ENCODE measurements at regions not wholly inside any gene's neighbourhood (a gene's known extent, or its start where the extent isn't known, plus 50 kb on each side); places are given as distances from the start of the nearest gene placed in this dataset.

DNA sequence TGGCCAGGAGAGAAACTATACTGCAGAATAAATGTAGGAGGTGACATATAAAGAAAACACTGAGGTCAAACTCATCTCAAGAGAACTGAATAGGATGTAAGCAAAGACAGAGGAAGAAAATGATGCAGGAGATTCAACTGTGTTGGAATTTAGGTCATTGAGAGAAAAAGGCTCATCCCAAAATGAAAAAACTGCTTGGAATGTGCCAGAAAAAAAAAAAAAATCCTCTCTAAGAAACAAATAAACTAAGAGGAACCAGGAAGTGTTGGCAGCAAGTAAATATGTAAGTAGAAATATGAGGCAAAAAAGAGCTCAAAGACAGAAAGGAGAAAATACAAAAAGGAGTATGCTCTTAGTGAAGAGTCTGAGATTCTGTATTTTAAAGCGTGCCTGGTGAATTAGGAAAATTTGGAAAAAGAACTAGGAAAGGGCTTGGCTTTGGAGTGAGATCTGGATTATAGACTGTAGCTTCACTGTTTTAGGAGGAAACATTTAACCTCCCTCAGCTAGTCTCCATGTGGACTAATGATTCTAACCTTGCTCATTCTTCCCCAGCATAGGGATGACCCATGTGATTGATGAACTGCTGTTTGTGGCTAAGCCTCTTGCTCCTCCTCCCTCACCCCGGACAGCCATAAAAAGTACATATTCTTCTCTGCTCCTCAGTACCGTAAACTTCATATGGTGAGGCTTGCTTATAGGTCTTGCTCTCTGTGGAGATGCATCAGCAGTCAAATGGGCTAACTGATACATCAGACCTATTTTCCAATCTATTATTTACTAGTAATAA lies 185.6 kb upstream of the POU5F2 start:
- no peak for DNase-seq

DNA sequence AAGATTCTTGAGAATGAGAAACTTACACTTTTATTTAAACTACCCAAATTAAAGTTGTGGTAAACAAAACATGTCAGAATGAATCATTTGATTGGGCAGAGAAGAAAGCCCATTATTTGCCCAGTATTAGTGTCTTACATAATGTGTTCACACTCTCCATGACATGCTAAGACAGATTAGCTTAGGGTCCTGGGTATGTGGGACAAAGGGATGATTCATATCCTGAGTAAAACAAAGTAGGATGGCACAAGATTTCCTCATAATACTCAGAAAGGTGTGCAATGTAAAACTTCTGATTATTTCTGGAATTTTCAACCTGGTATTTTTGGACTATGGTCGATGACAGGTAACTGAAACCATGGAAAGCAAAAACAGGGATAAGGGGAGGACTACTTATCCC lies 183.9 kb upstream of the POU5F2 start:
- no peak for DNase-seq

DNA sequence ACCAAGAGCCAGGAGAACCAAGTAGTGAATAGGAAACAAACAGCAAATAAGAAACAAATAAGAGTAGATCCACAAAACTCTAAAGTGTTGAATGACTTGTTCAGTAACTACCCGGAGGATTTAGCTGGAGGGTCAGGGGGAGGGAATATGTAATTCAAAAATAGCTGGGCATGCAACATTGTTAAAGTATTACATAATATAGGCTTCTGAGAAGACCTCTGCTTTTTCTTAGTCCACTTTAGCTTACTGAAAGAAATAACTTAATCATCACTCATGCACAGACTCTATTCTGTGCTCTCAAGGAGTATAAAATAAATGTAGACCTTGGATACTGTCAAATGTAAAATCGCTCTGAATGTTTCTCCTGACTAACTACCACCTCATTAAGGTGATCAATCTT lies 183.2 kb upstream of the POU5F2 start:
- DNase-seq: no peak

DNA sequence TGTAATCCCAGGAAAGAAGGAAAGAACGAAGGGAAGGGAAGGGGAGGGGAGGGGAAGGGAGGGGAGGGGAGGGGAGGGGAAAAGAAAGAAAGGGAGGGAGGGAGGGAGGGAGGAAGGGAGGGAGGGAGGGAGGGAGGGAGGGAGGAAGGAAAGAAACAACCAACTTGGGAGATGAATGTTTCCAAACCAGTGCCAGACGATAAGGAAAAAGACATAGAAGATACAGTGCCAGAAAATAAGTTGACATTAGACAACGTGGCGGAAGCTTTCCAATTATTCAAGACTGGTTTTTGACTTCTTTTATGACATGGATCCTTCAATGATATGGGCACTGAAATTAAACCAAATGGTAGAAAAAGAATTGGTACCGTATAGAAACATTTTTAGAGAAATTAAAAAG lies 181.2 kb upstream of the POU5F2 start:
- no peak for DNase-seq

DNA sequence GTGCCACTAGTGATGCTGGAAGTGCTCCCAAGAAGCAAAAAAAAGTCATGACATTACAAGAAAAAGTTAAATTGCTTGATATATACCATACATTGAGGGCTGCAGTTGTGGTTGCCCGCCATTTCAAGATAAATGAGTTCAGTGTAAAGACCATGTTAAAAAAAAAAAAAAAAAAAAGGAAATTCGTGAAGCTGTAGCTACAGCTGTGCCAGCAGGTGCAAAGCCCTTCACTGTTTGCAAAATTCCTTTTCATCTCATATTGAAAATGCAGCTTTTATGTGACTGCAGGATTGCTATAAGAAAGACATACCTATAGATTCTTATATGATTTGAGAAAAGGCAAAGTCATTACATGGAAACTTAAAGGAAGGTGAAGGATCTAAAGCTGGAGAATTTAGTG lies 179.6 kb upstream of the POU5F2 start:
- DNase-seq: no peak

DNA sequence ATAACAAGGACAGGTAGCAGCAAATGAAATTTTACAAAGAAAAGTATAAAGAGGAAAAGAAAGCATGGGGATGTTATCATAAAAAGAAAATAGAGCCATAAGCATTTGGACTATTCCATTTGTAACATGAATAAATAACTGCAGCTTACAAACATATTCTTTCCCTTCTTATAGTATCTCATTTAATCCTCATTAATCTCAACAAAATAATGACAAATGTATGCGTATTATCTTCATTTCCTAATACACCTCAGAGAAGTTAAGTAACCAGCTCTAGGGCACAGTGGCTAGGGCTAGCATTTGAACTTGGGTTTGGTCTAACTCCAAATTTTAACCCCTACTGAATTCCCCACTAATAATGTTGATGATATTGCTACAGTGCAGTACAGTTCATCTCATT lies 175.5 kb upstream of the POU5F2 start:
- DNase-seq: no peak

DNA sequence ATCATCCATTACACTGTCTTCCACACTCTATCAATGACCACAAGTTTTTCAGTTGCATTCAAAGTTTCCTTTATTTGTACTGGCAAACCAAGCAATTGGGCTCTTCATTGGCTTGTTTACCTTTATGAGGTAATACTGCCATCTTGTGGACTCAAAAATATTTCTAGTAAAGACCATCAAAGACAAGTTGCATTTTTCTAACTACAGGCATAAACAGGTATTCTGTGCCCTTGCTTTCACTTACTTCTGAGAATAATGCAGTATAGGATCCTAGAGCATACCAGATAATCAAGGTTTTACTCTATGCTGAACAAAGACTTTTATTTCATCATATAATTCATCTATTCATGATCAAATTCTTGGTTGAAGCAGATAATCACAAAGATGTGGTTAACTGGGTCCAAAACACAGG lies 173.7 kb upstream of the POU5F2 start:
- peak in 2 of 6 experiments; percentile 13 to 38 for DNase-seq

DNA sequence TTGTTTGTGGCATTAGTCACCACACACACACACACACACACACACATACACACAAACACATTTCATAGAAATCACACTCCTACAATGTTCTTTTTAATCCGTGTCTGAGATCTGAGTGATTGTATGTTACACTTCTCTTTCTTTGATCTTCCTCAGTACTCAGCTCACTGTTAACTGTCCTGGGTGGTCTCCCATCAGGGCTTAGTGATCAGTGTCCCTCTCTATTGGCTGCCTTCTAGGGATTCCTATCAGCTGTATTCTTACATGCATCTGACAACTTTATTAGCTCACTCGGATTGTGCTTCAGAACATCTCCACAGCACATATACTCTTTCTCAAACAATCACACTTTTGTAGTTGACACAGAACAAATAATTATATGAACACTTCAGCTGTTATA lies 170.2 kb upstream of the POU5F2 start:
- DNase-seq: no peak

DNA sequence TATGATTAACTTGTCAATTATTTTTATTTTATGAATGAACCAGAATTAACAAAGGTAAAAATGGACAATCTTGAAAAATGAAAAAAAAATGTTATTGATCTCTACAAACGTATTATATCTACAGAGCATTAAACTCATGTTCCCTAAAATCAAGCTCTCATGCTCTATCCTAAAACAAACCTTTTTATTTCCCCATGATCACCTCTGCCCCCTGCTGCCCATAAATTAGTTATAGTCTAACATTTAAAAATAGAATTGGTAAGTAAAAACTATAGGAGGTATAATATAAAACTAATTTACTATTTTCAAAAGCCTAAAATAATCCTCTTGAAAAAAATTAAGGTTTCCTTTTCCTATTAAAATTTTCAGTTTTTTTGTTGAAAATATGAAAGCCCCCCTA lies 168.0 kb upstream of the POU5F2 start:
- no peak for DNase-seq

DNA sequence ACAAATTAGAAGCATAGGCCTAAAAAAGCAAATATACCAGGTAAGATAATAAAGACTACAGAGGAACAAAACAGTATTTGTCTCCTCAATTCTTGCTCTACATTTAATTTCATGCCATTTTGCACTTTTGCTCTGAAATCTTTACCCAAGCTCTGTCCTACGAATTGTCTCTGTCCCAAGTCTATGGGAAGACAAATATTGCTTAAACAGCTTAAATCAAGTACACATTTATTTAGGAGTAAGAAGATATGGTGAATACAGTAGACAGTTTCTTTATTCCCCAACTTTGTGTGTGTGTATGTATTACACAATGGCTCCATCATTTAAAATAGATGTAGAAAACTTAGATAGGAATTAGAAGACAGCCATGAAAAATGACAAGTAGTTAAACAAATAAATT lies 163.5 kb upstream of the POU5F2 start:
- DNase-seq: no peak

DNA sequence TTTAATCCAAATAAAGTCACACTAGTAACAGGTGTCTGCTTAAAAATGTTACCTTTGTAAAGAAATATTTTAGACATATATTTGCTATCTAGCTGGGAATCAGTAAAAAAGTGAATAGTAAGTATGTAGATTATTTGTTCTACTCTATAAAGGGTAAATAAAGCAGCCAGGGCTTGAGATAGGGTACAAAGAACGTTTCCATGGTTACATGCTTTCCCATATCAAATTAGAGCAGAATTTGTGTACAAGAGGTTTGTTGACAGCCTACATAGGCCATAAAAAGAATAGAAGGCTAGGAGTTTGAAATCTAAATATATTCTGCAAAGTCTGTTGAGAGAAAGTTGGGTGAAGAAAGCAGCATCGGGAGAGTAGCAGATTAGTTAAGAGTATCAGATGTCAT lies 160.9 kb upstream of the POU5F2 start:
- no peak for DNase-seq

DNA sequence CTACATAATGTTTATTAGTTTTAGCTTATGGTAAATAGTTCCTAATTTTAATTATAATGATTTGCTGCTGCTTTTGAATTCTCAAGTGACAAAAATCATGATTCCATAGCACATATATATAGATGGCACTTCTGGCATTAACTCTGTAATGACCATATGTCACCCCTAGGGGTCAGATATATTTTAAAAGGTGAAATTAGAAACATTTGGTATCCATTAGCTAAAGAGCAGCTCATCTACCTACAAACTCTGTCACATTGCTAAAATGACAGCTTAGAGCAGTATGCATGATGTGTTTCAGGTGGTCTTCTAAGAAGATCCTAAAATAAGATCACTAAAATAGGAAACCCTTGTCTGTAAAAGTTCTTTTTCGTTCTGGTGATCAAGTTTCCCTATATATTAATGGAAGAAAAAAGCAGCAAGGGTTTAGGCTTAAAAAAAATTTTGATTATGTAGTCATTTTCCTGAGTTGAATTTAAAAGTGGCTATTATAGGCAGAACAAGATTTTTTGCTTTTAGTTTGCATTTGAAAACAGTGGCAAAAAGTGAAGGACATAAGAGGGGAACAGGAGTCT lies 157.7 kb upstream of the POU5F2 start:
- no peak for DNase-seq

DNA sequence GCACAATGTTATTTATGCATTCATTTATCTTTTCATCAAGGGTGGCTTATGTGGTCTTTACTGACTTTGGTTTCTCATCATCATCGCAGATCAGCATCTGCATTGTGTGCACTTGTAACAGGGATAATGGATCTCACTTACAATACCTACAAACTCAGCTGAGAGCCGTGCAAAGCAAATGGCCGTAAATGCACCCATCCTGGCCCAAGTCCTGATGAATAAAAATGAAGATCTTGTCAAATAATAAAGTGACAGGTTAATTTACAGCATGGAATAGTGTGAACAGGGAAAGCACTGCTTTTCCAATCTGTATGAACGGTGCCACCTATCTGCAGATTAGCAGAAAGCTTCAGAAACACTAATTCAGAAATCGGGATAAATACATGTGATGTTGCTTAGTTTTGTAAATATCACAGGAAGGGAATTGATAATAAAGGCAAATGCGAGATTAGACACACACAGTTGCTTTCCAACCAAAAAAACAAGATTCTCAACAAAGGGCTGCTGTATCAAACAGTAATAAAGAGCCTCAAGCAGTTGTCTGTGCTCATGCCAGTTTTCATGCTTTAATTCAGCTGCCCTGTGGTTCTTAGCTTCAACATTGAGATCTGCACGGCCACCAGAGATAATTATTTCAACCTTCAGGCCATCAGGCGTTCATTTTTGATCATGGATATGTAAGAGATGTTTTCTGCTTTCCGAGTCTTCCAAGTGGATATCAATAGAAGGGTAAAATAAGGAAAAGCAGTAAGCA lies 153.4 kb upstream of the POU5F2 start:
- no peak for DNase-seq

DNA sequence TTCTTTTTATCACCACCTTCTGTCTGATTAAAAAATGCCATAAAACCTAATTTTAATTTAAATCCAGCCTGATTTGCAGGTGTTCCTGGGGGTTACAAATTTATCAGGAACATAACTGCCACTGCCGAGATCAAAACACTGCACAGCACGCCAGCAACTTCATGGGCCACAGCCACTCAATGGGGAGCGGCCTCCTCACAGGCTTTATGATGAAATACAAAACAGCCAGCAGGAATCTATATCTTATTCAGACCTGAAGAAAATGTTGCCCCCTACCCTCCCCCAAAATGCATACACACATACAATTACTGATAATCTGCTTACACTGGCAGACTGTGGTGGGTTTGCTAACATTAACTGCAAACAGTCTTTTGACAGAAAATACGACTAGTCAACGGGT lies 151.7 kb upstream of the POU5F2 start:
- no peak for DNase-seq

DNA sequence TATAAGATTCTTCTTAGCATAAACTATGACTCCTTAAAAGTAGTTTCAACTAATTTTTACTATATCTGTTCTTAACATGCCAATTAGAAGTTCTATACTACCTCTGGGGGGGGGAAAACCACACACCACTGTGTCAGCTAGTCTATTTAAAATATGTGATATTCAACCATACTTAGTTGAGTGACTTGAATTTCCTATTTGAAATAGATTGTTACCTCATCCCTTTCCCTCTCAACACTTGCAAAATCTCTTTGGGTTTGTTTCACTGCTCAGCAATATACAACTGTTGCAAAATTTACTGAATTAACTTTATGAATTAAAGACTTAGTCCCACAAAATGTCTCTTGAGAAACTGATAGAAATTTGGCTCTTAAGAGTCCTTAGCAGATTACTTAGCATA lies 151.1 kb upstream of the POU5F2 start:
- DNase-seq: no peak

DNA sequence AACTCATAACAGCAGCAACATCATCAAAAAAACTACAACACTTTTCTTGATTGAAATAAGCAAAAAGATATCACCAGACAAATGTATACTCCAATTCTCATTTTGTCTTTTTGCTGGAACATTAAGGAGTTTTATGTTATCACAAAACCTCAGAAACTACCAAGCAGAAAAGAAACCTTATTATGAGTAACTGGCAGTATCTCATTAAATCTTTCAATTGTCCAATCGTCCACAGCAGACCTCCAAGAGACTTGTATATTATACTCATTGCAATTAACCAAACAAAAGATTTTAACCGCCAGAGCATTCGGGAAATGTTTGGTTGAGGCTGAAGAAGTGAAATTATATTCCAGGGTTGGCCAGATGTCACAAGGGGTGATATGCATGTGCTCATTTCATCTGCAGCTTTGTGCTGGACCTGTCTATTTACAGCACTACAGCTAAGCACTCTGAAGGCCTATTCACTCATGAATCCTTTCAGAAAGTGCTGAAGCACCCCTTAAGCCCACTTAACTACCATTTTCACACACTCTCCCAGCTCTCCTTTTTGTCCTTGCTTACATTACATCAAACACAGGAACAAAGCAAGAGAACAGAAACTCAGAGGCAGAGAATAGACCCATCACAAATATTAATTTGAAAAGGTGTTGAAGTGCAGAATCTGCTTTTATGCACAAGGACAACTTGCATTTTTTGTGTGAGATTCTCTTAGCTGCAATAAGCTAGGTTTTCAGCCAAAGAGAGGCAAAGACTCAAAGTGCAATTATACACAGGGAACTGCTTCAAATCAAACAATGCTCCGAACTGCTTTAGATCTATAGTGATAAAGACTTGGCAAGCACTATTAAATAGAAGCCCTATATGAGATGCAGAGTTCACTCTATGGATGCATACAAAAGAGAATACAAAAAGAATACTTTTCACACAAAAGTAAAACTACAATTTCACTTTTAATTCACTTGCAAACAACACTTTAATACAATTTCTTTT lies 150.4 kb upstream of the POU5F2 start:
- no peak for DNase-seq

DNA sequence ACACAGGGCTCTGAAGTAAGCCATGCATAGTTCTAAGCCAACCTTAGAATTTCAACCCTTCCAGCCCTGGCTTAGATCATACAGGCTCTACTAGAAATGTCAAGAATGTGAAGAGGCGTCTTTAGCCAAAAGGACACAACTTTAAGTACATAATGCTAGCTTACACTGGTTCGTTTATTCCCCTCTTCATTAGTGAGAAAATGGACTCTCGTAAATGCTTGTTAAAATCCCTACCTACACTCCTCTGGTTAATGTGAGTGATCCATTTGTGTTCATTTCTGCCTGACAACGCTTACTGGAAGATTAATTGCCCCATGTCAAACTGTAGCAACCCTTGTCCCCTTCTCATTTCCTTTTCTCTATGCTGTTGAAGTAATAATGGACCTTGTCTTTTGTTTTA lies 149.3 kb upstream of the POU5F2 start:
- DNase-seq: no peak

DNA sequence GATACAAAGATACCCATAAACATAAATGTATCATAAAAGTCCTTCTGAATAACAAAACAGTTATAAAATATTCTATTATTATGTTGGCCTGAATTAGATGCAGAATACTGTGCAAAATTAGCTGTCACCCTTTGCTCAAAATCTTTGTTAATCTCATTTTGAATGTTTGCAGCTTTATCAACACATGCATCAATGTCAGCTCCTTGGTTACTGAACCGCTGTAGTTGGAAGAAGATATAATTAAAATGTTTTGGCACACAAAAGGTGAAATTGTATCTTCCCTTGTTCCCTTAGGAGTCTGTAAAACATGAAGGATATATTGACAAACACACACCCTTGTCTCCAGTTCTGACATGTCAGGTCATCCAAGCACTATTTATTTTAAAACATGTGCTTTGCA lies 146.3 kb upstream of the POU5F2 start:
- DNase-seq: no peak

DNA sequence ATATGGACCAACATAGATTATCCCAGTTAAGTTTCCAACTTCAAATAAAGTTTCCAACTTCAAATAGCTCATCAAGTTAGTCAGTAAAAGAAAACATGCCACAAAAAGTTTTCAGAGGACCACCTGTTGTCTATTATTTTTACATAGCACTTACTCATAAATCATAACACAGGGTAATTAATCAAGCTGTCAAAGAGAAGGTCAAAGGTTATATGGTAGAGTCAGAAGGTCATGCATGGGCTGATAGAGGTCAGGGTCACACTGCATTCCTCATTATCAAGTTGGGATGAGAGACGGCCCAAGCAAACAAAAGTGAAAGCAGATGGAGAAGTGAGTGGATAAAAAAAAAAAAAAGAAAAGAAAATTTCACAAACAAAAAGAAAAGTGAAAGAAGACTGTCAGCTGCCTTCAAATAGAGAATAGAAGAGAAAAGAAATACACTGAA lies 145.5 kb upstream of the POU5F2 start:
- no peak for DNase-seq

DNA sequence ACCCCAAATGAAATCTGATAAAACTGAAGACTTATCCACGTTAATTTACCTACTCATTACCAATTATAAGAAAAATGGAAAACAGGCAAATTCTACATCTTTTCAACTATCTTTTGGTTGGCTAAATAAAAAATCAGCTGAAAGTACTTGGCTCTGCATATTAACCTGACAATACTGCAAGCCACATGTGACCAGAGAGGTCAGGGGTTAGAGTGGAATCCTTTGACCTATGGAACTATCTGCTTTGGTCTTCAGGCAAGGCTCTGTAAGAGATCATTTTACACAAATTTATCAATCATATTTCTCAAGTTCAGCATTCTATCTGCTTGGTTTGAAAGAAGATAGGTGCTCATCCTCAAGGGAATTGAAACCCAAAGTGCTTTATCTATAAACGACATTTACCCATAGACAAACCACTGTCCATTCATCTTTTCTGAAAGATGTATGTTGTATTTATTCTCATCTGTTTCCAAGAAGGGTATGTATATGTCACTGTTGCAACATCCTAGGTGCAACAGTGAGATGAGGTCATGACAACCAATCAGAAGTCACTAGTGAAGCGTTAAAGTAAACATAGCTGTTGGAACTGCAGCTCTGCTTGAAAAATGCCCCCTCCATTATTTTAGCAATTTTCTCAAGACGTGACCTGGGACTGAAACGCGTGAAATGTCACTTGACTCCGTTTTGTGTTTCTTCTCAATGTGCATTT lies 144.9 kb upstream of the POU5F2 start:
- no peak for DNase-seq

DNA sequence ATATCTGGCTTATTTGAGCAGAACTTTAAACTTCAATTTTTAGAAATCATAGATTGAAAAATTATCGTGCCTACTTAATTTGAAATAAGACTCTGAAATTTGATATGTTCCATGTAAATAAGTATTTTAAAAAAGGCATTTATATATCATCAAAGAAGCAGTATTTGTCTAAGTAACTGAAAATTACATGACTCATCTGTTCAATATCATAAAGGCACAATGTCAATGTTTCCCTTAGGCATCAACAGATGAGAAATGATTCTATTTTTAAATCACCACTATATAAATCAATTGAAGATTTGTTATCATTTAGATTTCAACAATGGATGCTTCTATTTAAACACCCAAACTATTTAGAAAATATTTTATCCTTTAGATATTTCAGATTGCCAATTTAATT lies 142.9 kb upstream of the POU5F2 start:
- no peak for DNase-seq

DNA sequence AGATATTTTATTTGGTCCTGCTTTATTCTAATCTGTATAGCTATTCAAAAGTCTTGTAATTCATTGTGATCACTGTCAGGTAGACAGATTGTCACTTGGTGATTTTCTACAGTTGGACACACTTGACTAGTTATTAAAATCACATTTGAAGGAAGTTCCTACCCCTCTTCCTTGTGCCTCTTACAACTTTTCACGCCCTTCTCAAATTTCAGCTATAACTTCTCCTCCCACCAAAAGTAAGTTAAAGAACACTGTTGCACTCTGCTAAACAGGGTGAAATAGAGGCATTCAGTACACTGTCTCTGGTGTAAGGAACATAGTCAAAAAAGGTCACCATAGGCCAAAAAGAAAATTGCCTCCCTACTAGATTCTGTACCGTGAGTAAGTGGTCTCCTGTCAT lies 142.1 kb upstream of the POU5F2 start:
- DNase-seq: no peak

All from stimulated activated naive CD4-positive, alpha-beta T cell (primary cell).